HG03520 (cell line): ENCODE measurements at regions not wholly inside any gene's neighbourhood (a gene's known extent, or its start where the extent isn't known, plus 50 kb on each side); places are given as distances from the start of the nearest gene placed in this dataset.

ENCODE experiments used
- ATAC-seq: cut with Tn5 transposase; IDR thresholded peaks from one replicate; pipeline ENCODE4 v1.9.1; 2021; ENCODE audit warnings: mild to moderate bottlenecking, moderate library complexity; ENCODE audit not compliant: unreplicated experiment

GRCh38 chr1:232386294-232386693 lies 243.6 kb downstream of the SIPA1L2 start:
- ATAC-seq: no peak

DNA sequence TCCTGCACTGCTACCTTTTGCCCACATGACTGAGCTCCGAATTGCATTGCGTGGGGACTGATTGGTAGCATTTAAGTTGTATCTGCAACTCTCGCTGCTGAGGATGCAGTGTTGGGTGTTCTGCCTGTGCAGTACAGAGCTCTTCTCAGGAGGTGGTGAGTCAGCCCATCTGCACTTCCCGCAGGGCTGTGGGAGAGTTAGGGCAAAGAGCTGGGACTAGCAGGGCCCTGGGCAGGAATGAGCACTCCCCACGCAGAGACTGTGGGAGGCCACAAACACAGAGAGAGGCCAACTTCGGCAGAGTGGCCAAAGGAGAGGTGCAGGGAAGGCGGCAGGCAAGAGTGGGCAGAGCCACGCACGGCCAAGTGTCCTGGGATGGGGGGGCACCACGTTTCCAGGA lies 244.7 kb downstream of the SIPA1L2 start:
- no peak for ATAC-seq

DNA sequence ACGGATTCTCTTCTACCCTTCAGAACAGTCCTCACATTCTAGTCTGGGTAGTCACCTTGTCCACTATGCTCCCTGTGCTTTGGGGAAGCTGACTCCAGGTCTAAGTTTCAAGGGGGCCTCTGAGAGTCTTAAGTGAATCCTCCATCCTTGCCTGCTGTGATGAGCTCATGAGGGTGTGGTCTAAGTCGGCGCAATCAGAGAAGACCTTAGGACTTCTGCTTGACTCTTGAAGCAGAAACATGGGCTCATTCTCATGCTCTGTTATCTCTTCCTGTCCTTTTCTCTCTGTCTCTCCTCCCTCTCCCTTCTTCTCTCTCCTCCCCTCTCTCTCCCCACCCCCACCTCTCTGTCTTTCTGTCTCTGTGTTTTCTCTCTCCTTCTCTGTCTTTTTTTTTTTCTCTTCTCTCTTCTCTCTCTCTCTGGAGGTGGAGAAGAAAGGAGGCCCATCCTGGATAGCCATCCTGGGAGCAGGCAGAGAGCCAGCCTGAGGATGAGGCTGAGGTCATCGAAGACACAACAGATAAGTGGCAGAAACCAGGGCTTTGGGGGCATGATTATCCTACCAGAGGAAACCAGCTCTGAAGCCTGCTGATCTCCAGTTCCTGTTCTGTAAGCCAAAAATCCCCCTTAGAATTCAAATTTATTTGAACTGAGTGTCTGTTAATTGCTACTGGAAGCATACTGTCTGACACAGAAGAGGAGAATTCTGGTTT lies 245.6 kb downstream of the SIPA1L2 start:
- ATAC-seq: no peak

GRCh38 chr1:232383455-232384123 lies 246.3 kb downstream of the SIPA1L2 start:
- ATAC-seq: no peak

DNA sequence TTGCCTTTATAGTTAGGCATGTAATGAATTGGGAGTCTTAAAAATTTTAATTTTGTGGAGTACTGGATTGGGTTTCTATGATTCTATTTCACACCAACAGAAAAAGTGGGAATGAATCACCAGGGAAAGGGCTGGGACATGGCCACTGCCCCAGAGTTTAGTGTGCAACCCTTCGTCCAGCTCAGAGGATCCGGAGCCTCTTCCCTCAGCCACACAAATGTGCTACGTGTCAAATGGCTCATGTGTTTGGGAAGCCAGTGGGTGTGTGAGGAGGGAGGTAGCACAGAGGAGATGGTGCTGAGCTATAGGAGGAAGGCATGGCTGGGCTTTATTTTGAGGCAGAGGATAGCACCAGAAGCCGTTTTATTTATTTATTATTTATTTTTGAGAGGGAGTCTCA lies 247.3 kb downstream of the SIPA1L2 start:
- ATAC-seq: no peak

DNA sequence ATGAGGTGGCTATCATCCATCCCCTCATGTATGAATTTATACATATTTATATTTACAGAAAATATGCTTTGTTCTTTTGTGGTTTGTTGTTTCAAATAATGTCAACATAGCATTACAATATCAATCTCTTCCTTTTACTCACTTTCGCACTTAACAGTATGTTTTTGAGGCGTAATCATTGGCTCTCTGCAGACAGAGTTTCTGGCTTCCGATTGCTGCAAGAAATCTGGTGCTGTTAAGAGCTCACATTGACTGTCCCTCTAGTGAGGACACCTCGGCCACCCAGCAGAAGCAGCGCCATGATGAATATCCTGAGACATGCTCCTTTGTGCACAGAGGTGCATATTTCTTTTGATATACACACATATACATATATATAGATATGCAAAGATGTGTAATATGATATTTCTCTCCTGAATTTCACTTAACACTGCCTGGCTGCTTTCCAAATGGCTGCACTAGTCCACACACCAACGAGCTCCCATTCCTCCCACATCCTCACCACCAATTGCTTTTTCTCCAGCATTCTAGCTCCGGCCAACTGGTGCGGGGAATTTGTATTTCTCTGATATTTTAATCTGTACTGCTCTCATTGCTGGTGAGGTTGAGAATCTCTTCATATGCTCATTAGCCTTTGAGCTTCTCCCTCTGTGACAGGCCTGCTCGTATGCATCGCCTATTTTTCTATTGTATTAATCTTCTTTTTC lies 248.4 kb downstream of the SIPA1L2 start:
- no peak for ATAC-seq

DNA sequence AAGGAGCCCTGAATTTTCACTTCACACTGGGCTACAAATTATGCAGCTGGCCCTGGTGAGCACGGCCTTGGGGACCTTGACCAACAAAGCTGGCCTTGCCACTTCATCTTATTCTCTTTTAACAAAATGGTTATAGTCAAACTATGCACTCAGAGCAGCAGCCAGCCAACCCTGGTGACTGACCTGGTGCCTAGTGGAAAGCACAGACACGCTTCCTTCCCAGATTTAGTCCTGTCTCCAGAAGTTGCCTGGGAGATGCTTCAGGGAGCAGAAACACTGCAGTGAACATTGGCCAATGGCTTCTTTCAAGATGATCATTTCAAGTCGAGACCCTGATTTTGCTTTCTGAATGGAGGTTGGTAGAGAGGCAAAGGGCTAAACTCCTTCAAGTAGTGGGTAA lies 249.3 kb downstream of the SIPA1L2 start:
- ATAC-seq: no peak

DNA sequence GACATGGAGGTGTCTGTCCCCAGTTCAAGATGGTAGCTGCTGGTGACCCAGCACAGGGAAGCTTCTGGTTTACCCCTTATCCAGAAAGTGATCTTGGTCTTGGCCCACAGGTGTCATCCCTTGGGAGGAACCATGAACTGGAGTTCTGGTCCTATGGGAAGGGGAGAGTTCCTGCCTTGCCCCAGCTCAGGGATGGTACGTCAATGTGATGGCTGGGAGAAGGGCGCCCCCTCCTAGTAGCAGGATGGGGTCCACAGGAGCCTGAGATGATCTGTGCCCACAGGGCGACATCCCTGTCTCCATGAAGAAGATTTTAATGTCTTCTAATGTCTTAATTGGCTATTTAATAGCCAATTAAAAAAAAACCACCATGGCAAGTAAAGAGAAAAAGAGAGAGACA lies 249.8 kb downstream of the SIPA1L2 start:
- no peak for ATAC-seq

DNA sequence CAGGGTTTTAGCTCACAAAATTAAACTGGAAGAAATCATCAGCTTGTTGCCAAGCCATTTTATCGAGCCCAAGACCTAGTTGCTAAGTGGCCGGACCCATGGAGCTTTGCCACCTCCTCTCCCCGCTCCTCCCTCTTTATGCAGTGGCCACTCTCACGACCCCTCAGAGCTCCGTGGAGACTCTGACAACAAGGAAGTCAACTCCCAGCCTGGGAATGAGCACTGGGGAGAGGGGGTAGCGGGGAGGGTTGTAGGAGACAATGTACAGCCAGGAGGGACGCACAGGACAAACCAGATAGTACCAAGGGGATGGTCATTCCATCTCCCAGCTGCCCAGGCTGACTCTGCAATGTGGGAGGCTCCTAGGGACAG lies 250.9 kb downstream of the SIPA1L2 start:
- no peak for ATAC-seq

- no peak for ATAC-seq
These were observed 251.5 kb downstream of the SIPA1L2 start for GRCh38 chr1:232378266-232379062.

- ATAC-seq: no peak
These were observed 252.5 kb downstream of the SIPA1L2 start for GRCh38 chr1:232377494-232377770.

- ATAC-seq: no peak
These were observed 253.1 kb downstream of the SIPA1L2 start for GRCh38 chr1:232376632-232377493.

DNA sequence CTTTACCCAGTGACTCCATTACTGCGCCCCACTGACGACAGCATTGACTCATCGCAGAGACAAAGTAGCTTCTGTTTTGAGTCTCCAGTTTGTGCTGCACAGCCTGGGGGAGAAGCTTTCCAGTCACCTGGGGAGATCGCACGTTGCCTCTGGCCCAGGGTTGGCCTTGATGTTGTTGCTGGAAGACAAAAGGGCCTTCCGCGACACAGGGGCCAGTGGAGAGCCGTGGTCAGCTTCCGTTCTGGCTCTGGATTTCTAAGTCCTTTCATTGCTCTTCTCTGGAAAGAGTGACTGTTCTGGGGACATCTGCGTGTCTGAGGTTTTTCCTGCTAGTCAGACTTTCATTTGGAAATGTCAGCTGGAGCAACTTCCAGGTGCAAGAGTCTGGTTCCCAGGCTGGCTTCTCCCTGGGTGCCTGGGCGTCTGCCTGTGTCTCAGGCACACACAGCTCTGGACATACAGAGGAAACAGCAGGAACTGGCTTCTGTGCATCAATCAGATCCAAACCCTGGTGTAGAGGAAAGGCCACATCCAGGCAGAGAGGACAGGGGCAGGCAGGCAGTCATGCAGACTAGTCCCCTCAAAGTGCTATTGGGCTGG lies 257.0 kb downstream of the SIPA1L2 start:
- no peak for ATAC-seq

GRCh38 chr1:232372431-232372830 lies 257.5 kb downstream of the SIPA1L2 start:
- no peak for ATAC-seq

GRCh38 chr1:232369451-232370296 lies 260.3 kb downstream of the SIPA1L2 start:
- ATAC-seq: no peak

DNA sequence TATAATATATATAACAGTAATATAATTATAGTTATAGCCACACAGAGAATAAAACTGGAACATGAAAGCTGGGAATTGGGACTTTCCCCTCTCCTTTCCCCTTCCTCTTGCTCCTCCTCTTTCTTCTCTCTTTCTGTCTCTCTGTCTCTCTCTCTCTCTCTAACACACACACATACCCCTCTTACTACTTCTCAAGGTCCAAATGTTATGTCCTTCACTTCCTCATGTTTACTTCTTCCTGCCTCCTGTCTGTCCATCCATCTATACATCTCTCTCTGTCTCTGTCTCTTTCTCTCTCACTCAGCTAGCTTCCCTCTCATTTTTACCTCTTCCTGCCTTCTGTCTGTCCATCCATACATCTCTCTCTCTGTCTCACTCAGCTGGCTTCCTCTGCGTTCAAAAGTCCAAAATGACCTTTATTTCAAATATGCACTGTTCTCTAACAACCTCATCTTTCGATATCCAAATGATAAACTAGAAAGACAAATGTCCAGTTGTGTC lies 261.1 kb downstream of the SIPA1L2 start:
- ATAC-seq: no peak

DNA sequence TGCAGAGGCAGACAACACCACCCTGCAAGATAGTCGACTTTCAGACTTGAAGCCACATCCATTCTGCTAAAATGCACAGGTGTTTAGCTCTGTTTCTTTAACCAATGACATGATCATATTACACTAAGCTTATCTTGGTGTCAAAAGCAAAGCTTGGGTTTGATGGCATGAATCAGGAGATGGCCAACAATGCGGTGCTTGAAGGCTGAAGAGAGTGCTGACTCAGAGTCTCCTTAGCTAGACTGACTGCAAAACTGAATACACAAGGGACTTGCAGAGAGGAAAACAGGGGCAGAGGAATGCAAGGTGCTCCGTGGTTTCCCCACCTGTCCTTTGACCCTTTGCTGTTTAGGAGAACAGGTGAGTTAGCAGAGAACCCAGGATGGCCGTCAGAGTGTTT lies 262.6 kb downstream of the SIPA1L2 start:
- no peak for ATAC-seq

DNA sequence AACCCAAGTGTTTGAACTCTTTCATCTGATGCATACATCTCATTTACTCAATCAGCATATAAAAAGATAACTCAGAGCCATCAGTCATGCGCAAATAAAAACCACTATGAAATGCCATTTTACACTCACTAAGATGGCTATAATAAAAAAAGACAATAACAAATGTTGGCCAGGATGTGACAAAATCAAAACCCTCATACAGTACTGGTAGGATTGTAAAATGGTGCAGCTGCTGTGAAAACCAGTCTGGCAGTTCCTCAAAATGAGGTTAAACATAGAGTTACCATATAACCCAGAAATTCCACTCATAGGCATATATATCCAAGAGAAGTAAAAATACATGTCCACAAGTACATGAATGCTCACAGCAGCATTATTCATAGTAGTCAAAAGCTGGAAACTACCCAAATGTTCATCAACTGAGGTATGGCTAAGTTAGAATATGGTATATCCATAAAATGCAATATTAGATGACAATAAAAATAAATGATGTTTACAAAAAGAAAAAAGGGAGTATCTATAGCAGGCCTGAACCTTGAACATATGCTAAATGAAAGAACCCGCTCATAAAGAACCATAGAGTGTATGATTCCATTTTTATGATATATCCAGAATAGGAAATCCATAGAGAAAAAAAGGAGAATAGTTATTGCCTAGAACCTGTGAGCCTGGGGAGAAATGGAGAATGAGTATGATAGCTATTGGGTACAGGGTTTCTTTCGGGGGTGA lies 265.1 kb downstream of the SIPA1L2 start:
- no peak for ATAC-seq
